H1 (cell line): ENCODE measurements at regions not wholly inside any gene's neighbourhood (a gene's known extent, or its start where the extent isn't known, plus 50 kb on each side); places are given as distances from the start of the nearest gene placed in this dataset.

Source experiments
- CTCF ChIA-PET: fragments of 300-600 bp; sonication (Branson Sonifier 250); formaldehyde crosslinking; loops from one replicate; lab custom pipeline; 2021; ENCODE audit not compliant: partially characterized antibody; lab: Charles Lee
- POLR2A ChIA-PET: fragments of 300-600 bp; sonication (Branson Sonifier 250); formaldehyde crosslinking; loops from one replicate; lab custom pipeline; 2021; ENCODE audit warnings: inconsistent platforms; ENCODE audit not compliant: partially characterized antibody; lab: Charles Lee
- DNase-seq, 2 experiments: peaks; one replicate each; pipeline versions ENCODE4 v3.0.0 to v3.0.0-alpha.2; 2010 to 2022; ENCODE audit warnings: low spot score in 2 of 2, low read depth in 1 of 2, mixed read lengths in 1 of 2
- FAIRE-seq: peaks from 2 replicates; lab custom pipeline; 2011; peaks lifted over from hg19 to GRCh38; lab: Jason Lieb, UNC
- H2AFZ ChIP-seq: 2 replicates; pipeline ENCODE4 v1.8.1; 2012; ENCODE audit warnings: low read length, inconsistent platforms
- H2AK5ac ChIP-seq: 2 replicates; pipeline ENCODE4 v1.6.1; 2013; ENCODE audit warnings: low read depth, low read length
- H2BK120ac ChIP-seq: replicated peaks from 2 replicates; pipeline ENCODE3; 2013; ENCODE audit warnings: low read depth, low read length, inconsistent platforms
- H2BK12ac ChIP-seq: 2 replicates; pipeline ENCODE4 v1.6.1; 2013; ENCODE audit warnings: low read depth, low read length
- H2BK15ac ChIP-seq: 2 replicates; pipeline ENCODE4 v1.6.1; 2013; ENCODE audit warnings: low read length
- H2BK20ac ChIP-seq: 2 replicates; pipeline ENCODE4 v1.6.1; 2013; ENCODE audit warnings: low read length
- H2BK5ac ChIP-seq: 2 replicates; pipeline ENCODE4 v1.6.1; 2013; ENCODE audit warnings: low read depth, low read length
- H3K14ac ChIP-seq: 2 replicates; pipeline ENCODE4 v1.6.1; 2013; ENCODE audit warnings: inconsistent platforms; ENCODE audit not compliant: insufficient read length
- H3K18ac ChIP-seq: 2 replicates; pipeline ENCODE4 v1.6.1; 2013; ENCODE audit warnings: low read length; ENCODE audit errors: extremely low read depth
- H3K23ac ChIP-seq: 2 replicates; pipeline ENCODE4 v1.6.1; 2013; ENCODE audit warnings: inconsistent platforms; ENCODE audit not compliant: insufficient read length
- H3K23me2 ChIP-seq: 2 replicates; pipeline ENCODE4 v1.6.1; 2013; ENCODE audit warnings: low read depth, low read length
- H3K27ac ChIP-seq: 2 replicates; pipeline ENCODE4 v1.6.1; 2011; ENCODE audit warnings: low read depth, low read length, inconsistent platforms
- H3K27me3 ChIP-seq, 4 experiments: replicated peaks in 1 of 4; 1 replicate in 1 of 4; 2 replicates in 3 of 4; pipeline versions ENCODE4 v1.6.1 to v1.8.1; 2011 to 2013; ENCODE audit warnings: low read length in 3 of 4, mild to moderate bottlenecking in 3 of 4, inconsistent platforms in 2 of 4, mixed read lengths in 2 of 4, moderate library complexity in 1 of 4; ENCODE audit not compliant: control insufficient read depth in 3 of 4, insufficient read depth in 3 of 4; ENCODE audit errors: extremely low read depth in 1 of 4
- H3K36me3 ChIP-seq, 4 experiments: 2 replicates each; pipeline versions ENCODE4 v1.6.1 to v1.8.1; 2011 to 2013; ENCODE audit warnings: mild to moderate bottlenecking in 4 of 4, low read length in 3 of 4, moderate library complexity in 2 of 4, control low read depth in 1 of 4, inconsistent platforms in 1 of 4; ENCODE audit not compliant: insufficient read depth in 4 of 4, control insufficient read depth in 2 of 4
- H3K4ac ChIP-seq: replicated peaks from 2 replicates; pipeline ENCODE3; 2013; ENCODE audit warnings: low read length, low read depth, mixed read lengths, inconsistent platforms; ENCODE audit not compliant: insufficient read length
- H3K4me1 ChIP-seq, 4 experiments: replicated peaks in 1 of 4; 1 replicate in 1 of 4; 2 replicates in 3 of 4; pipeline versions ENCODE4 v1.6.1 to v1.8.1; 2011 to 2013; ENCODE audit warnings: low read length in 3 of 4, inconsistent platforms in 2 of 4, mixed read lengths in 1 of 4; ENCODE audit not compliant: insufficient read depth in 4 of 4, control insufficient read depth in 3 of 4
- H3K4me2 ChIP-seq, 2 experiments: 2 replicates each; pipeline versions ENCODE4 v1.6.1 to v1.8.1; 2011 to 2013; ENCODE audit warnings: low read depth in 2 of 2, low read length in 2 of 2, control low read depth in 1 of 2, inconsistent platforms in 1 of 2, mild to moderate bottlenecking in 1 of 2; ENCODE audit not compliant: insufficient read depth in 1 of 2
- H3K4me3 ChIP-seq, 4 experiments: fragments of 200-600, 300-600 bp in 1 of 4; sonication (generic), shearing (Covaris generic), sonication (Bioruptor Twin) in 1 of 4; 2 replicates each; pipeline versions ENCODE4 v1.5.1 to v1.8.1; 2011 to 2016; ENCODE audit warnings: low read length in 4 of 4, low read depth in 3 of 4, control low read depth in 2 of 4, inconsistent platforms in 2 of 4, mild to moderate bottlenecking in 2 of 4, mixed read lengths in 1 of 4, moderate library complexity in 1 of 4; ENCODE audit not compliant: insufficient read depth in 2 of 4; ENCODE audit errors: extremely low read depth in 1 of 4
- H3K56ac ChIP-seq: replicated peaks from 2 replicates; pipeline ENCODE3; 2013; ENCODE audit warnings: low read depth, mild to moderate bottlenecking, mixed read lengths, low read length, inconsistent platforms; ENCODE audit not compliant: insufficient read length
- H3K79me1 ChIP-seq: 2 replicates; pipeline ENCODE4 v1.6.1; 2013; ENCODE audit warnings: low read depth, low read length, control low read depth
- H3K79me2 ChIP-seq, 2 experiments: 2 replicates each; pipeline versions ENCODE4 v1.6.1 to v1.8.1; 2012 to 2013; ENCODE audit warnings: low read length in 2 of 2, mild to moderate bottlenecking in 2 of 2, inconsistent platforms in 1 of 2; ENCODE audit not compliant: insufficient read depth in 2 of 2, control insufficient read depth in 1 of 2
- H3K9ac ChIP-seq, 4 experiments: replicated peaks in 1 of 4; 1 replicate in 1 of 4; 2 replicates in 3 of 4; pipeline versions ENCODE4 v1.6.1 to v1.8.1; 2011 to 2013; ENCODE audit warnings: low read depth in 3 of 4, low read length in 3 of 4, control low read depth in 2 of 4, mild to moderate bottlenecking in 2 of 4, moderate library complexity in 2 of 4, inconsistent platforms in 1 of 4; ENCODE audit errors: extremely low read depth in 1 of 4
- H3K9me3 ChIP-seq, 2 experiments: 2 replicates each; pipeline versions ENCODE4 v1.6.1 to v1.8.1; 2012 to 2013; ENCODE audit warnings: mild to moderate bottlenecking in 2 of 2, moderate library complexity in 2 of 2, control low read depth in 1 of 2, inconsistent platforms in 1 of 2, low read depth in 1 of 2, low read length in 1 of 2, mixed read lengths in 1 of 2; ENCODE audit not compliant: insufficient read depth in 2 of 2
- H4K20me1 ChIP-seq, 2 experiments: replicated peaks in 1 of 2; 2 replicates each; pipeline versions ENCODE3 to v1.8.1; 2011 to 2013; ENCODE audit warnings: inconsistent platforms in 2 of 2, low read length in 2 of 2, mild to moderate bottlenecking in 1 of 2; ENCODE audit not compliant: insufficient read depth in 2 of 2, control insufficient read depth in 1 of 2
- H4K5ac ChIP-seq: 2 replicates; pipeline ENCODE4 v1.6.1; 2013; ENCODE audit warnings: low read length, low read depth, mixed read lengths, inconsistent platforms; ENCODE audit not compliant: insufficient read length
- H4K8ac ChIP-seq: 2 replicates; pipeline ENCODE4 v1.8.0; 2013; ENCODE audit warnings: mild to moderate bottlenecking, moderate library complexity, low read length, inconsistent platforms; ENCODE audit not compliant: insufficient read depth; ENCODE audit errors: extremely low read depth
- H4K91ac ChIP-seq: replicated peaks from 2 replicates; pipeline ENCODE3; 2013; ENCODE audit warnings: low read length, mixed read lengths, inconsistent platforms; ENCODE audit not compliant: insufficient read length
- CTBP2 ChIP-seq: IDR thresholded peaks from 2 replicates; pipeline ENCODE4 v1.7.0; 2011; ENCODE audit warnings: borderline replicate concordance, mild to moderate bottlenecking, moderate library complexity, mixed read lengths, low read length; ENCODE audit not compliant: insufficient read depth, insufficient read length
- KDM5A ChIP-seq: fragments of 200-600 bp; IDR thresholded peaks from 2 replicates; pipeline ENCODE4 v1.7.1; 2012; ENCODE audit warnings: mild to moderate bottlenecking, low read length, inconsistent platforms, mixed read lengths
- RAD21 ChIP-seq, 2 experiments: IDR thresholded peaks in 1 of 2; conservative IDR thresholded peaks in 1 of 2; 2 replicates each; pipeline ENCODE4 v1.6.1; 2011; ENCODE audit warnings: low read depth in 2 of 2, low read length in 2 of 2, improper control_type of control experiment in 1 of 2, inconsistent platforms in 1 of 2, mild to moderate bottlenecking in 1 of 2, moderate library complexity in 1 of 2
- RNF2 ChIP-seq: fragments of 200-900, 300-1000 bp; sonication (generic); IDR thresholded peaks from 2 replicates; pipeline ENCODE4 v1.7.1; 2016; ENCODE audit warnings: borderline replicate concordance, low read depth, mild to moderate bottlenecking, antibody characterized with exemption, low read length; ENCODE audit not compliant: poor library complexity, severe bottlenecking; ENCODE audit errors: missing control alignments
- SP1 ChIP-seq: IDR thresholded peaks from 2 replicates; pipeline ENCODE4 v1.6.1; 2011; ENCODE audit warnings: low read depth, low read length
- SUZ12 ChIP-seq: fragments of 200-600 bp; sonication (generic); IDR thresholded peaks from 2 replicates; pipeline ENCODE4 v1.6.1; 2012; ENCODE audit warnings: mild to moderate bottlenecking, inconsistent platforms, low read length, moderate library complexity, mixed read lengths
- TCF12 ChIP-seq: IDR thresholded peaks from 2 replicates; pipeline ENCODE4 v1.6.1; 2011; ENCODE audit warnings: low read depth, mild to moderate bottlenecking, low read length
- WGBS, 2 experiments: shearing (Covaris generic) in 1 of 2; methylation state at CpG; one replicate each; pipeline versions ENCODE4 v1.1.6 to v1.1.7; 2013 to 2015; ENCODE audit warnings: low lambda C conversion rate in 2 of 2, mixed read lengths in 2 of 2, inconsistent platforms in 1 of 2, low coverage in 1 of 2, missing lambda C conversion rate in 1 of 2; ENCODE audit not compliant: insufficient replicate concordance in 2 of 2, insufficient coverage in 1 of 2, insufficient read length in 1 of 2; ENCODE audit errors: extremely low coverage in 1 of 2, missing lambda C conversion rate in 1 of 2; 5-methylcytosine and 5-hydroxymethylcytosine counted together

DNA sequence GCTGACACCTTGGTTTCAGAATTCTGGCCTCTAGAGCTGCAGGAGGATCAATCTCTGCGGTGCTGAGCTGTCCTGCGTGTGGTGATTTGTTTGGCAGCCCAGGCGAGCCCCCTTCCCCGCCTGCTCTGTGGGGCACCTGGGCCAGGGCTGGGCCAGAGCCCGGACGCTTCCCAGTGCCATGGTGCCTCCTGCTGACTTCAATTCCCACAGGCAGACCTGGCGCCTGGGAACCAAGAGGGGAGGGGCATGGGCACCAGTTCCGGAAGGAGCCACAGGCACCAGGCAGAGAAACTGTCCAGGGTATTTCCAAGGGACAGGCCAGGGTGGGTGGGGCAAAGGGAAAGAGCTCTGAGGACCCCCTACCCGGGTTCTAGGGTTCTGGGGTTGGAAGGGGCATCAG is 197.8 kb downstream of the CTTN start:
- Histone ChIP-seq H3K27ac (no peak overlapping the region), H4K91ac (no peak overlapping the region), H3K36me3 (no peaks in the 10 kb centered on the region), H3K79me2 (no peaks in the 10 kb centered on the region), H4K5ac (no peak overlapping the region), H2AK5ac (no peak overlapping the region), H3K56ac (no peak overlapping the region), H2BK5ac (no peak overlapping the region), H2AFZ (no peak overlapping the region)
- no peak for FAIRE-seq
- no peak for TF ChIP-seq TCF12
- TF ChIP-seq CTBP2, result no peak
- TF ChIP-seq SUZ12, result no peak
- no peak for TF ChIP-seq KDM5A
- TF ChIP-seq SP1, result no peak
- no peak for TF ChIP-seq RAD21 (IDR thresholded peaks at IDR 0.05 in 1 of 2, conservative IDR thresholded peaks at IDR 0.05 in 1 of 2; ENCODE audit: low read depth in 2 of 2, low read length in 2 of 2)
- TF ChIP-seq RNF2, result no peak
- TF ChIP-seq, all 59 proteins: peak for 0
- Histone ChIP-seq H2BK12ac (no peak overlapping the region), H3K18ac (no peak overlapping the region), H3K9ac (no peak overlapping the region), H4K20me1 (peaks cover 2 to 4% of the 10 kb centered on the region in 2 experiments), H3K4me1 (peaks cover 0 to 5% (median under 1%) of the 10 kb centered on the region in 4 experiments; a peak in 4 of 7 replicates), H3K14ac (no peak overlapping the region), H3K27me3 (no peaks in the 10 kb centered on the region), H3K23ac (no peak overlapping the region), H2BK20ac (no peak overlapping the region), H3K4me3 (no peak overlapping the region), H3K23me2 (no peaks in the 10 kb centered on the region), H2BK120ac (no peak overlapping the region), H3K4me2 (no peak overlapping the region), H2BK15ac (no peak overlapping the region), H4K8ac (no peak overlapping the region), H3K79me1 (peaks cover 4% of the 10 kb centered on the region; the same call in 1 of the 2 replicates), H3K9me3 (no peaks in the 10 kb centered on the region), H3K4ac (no peak overlapping the region)
- ChIA-PET CTCF (interaction anchor here (0.9 to 1.7 kb wide), 3 partner anchors 7 to 85 kb away, joined by 3 to 4 read pairs (median 3); no protein-coding TSS in a partner anchor), POLR2A (no interaction called here)
- DNase-seq, result no peak
- WGBS, 2 experiments, result 79% methylated on average over 9 of the region's 9 CpGs; no CpG with 5 or more reads in 1 of the 2 experiments
